ENCODE measurements at regions not wholly inside any gene's neighbourhood (a gene's known extent, or its start where the extent isn't known, plus 50 kb on each side); places are given as distances from the start of the nearest gene placed in this dataset.

GRCh38 chr10:128945398-128945797 lies 521.6 kb upstream of the MGMT start:
- Histone ChIP-seq H3K4me3 (ENCODE audit: low read length) (no peak overlapping the region), H3K27ac (ENCODE audit: low read length) (no peak overlapping the region), H3K4me1 (ENCODE audit: low read length) (no peaks in the 10 kb centered on the region), H3K4me2 (ENCODE audit: low read length) (no peak overlapping the region), H3K27me3 (ENCODE audit: low read depth, low read length) (no peaks in the 10 kb centered on the region), H2AFZ (ENCODE audit: low read depth, low read length) (no peak overlapping the region), H4K20me1 (ENCODE audit: insufficient read depth, low read length) (no peaks in the 10 kb centered on the region), H3K9me3 (ENCODE audit: insufficient read depth, low read length) (no peaks in the 10 kb centered on the region), H3K79me2 (ENCODE audit: low read length) (no peaks in the 10 kb centered on the region), H3K36me3 (replicated peaks; ENCODE audit: low read depth, low read length) (no peaks in the 10 kb centered on the region), H3K9ac (ENCODE audit: low read length) (no peak overlapping the region)
- TF ChIP-seq CTCF (IDR thresholded peaks at IDR 0.05; ENCODE audit: low read depth, low read length) (no peak), EZH2phosphoT487 (IDR thresholded peaks at IDR 0.05; ENCODE audit: low read depth) (no peak)

GRCh38 chr10:128950159-128950915 lies 516.7 kb upstream of the MGMT start:
- Histone ChIP-seq H3K4me3 (ENCODE audit: low read length) (no peak overlapping the region), H3K4me2 (ENCODE audit: low read length) (no peak overlapping the region), H3K36me3 (replicated peaks; ENCODE audit: low read depth, low read length) (no peaks in the 10 kb centered on the region), H3K27me3 (ENCODE audit: low read depth, low read length) (no peaks in the 10 kb centered on the region), H3K9me3 (ENCODE audit: insufficient read depth, low read length) (no peaks in the 10 kb centered on the region), H3K27ac (ENCODE audit: low read length) (no peak overlapping the region), H3K4me1 (ENCODE audit: low read length) (no peaks in the 10 kb centered on the region), H3K9ac (ENCODE audit: low read length) (no peak overlapping the region), H2AFZ (ENCODE audit: low read depth, low read length) (no peak overlapping the region), H3K79me2 (ENCODE audit: low read length) (no peaks in the 10 kb centered on the region), H4K20me1 (ENCODE audit: insufficient read depth, low read length) (no peaks in the 10 kb centered on the region)
- no peak for TF ChIP-seq EZH2phosphoT487 (IDR thresholded peaks at IDR 0.05; ENCODE audit: low read depth)

- Histone ChIP-seq H3K9me3 (ENCODE audit: insufficient read depth, low read length) (no peaks in the 10 kb centered on the region), H3K9ac (ENCODE audit: low read length) (no peak overlapping the region), H3K4me1 (ENCODE audit: low read length) (no peaks in the 10 kb centered on the region), H3K4me3 (ENCODE audit: low read length) (no peak overlapping the region), H3K27me3 (ENCODE audit: low read depth, low read length) (no peaks in the 10 kb centered on the region), H3K79me2 (ENCODE audit: low read length) (no peaks in the 10 kb centered on the region), H3K4me2 (ENCODE audit: low read length) (no peak overlapping the region), H2AFZ (ENCODE audit: low read depth, low read length) (no peak overlapping the region), H3K36me3 (replicated peaks; ENCODE audit: low read depth, low read length) (no peaks in the 10 kb centered on the region), H4K20me1 (ENCODE audit: insufficient read depth, low read length) (no peaks in the 10 kb centered on the region), H3K27ac (ENCODE audit: low read length) (no peak overlapping the region)
- TF ChIP-seq EZH2phosphoT487 (IDR thresholded peaks at IDR 0.05; ENCODE audit: low read depth) (no peak), CTCF (IDR thresholded peaks at IDR 0.05; ENCODE audit: low read depth, low read length) (no peak)
Observed at GRCh38 chr10:128950916-128951275, 516.1 kb upstream of the MGMT start.

GRCh38 chr10:128952856-128953255 lies 514.2 kb upstream of the MGMT start:
- no peak for TF ChIP-seq CTCF (IDR thresholded peaks at IDR 0.05; ENCODE audit: low read depth, low read length)
- TF ChIP-seq EZH2phosphoT487 (IDR thresholded peaks at IDR 0.05; ENCODE audit: low read depth) = no peak
- Histone ChIP-seq H2AFZ (ENCODE audit: low read depth, low read length) (no peak overlapping the region), H3K79me2 (ENCODE audit: low read length) (no peaks in the 10 kb centered on the region), H3K4me2 (ENCODE audit: low read length) (no peak overlapping the region), H3K36me3 (replicated peaks; ENCODE audit: low read depth, low read length) (no peaks in the 10 kb centered on the region), H3K4me1 (ENCODE audit: low read length) (no peaks in the 10 kb centered on the region), H3K27me3 (ENCODE audit: low read depth, low read length) (no peaks in the 10 kb centered on the region), H4K20me1 (ENCODE audit: insufficient read depth, low read length) (no peaks in the 10 kb centered on the region), H3K4me3 (ENCODE audit: low read length) (no peak overlapping the region), H3K9me3 (ENCODE audit: insufficient read depth, low read length) (no peaks in the 10 kb centered on the region), H3K9ac (ENCODE audit: low read length) (no peak overlapping the region), H3K27ac (ENCODE audit: low read length) (no peak overlapping the region)

Measured in OCI-LY3 (cell line).